Lung (tissue), 11 donors: ENCODE measurements at regions not wholly inside any gene's neighbourhood (a gene's known extent, or its start where the extent isn't known, plus 50 kb on each side); places are given as distances from the start of the nearest gene placed in this dataset.

Source experiments
- ATAC-seq: fragments of 200-7000 bp; cut with Tn5 transposase; one replicate; pipeline ENCODE4 v1.9.1; 2020; ENCODE audit warnings: moderate number of reproducible peaks; ENCODE audit not compliant: insufficient read depth, low FRiP score
- DNase-seq, 3 donors: peaks; one replicate each; pipeline ENCODE4 v3.0.0-alpha.2; 2013 to 2017
- H3K27ac ChIP-seq, 2 donors: one replicate each; pipeline ENCODE4 v1.5.1; 2013; ENCODE audit warnings: mild to moderate bottlenecking in 2 of 2, moderate library complexity in 2 of 2, control low read depth in 1 of 2, inconsistent platforms in 1 of 2, low read depth in 1 of 2, low read length in 1 of 2
- H3K27me3 ChIP-seq, 3 donors: one replicate each; pipeline ENCODE4 v1.5.1; 2013; ENCODE audit warnings: low read length in 2 of 3; ENCODE audit not compliant: control insufficient read depth in 3 of 3, insufficient read depth in 3 of 3
- H3K36me3 ChIP-seq, 4 donors: one replicate each; pipeline ENCODE4 v1.5.1; 2013; ENCODE audit warnings: low read length in 4 of 4, mild to moderate bottlenecking in 1 of 4, moderate library complexity in 1 of 4; ENCODE audit not compliant: control insufficient read depth in 4 of 4, insufficient read depth in 4 of 4
- H3K4me1 ChIP-seq, 5 donors: one replicate each; pipeline ENCODE4 v1.5.1; 2013; ENCODE audit warnings: low read length in 5 of 5, mild to moderate bottlenecking in 2 of 5, moderate library complexity in 1 of 5; ENCODE audit not compliant: control insufficient read depth in 5 of 5, insufficient read depth in 5 of 5
- H3K4me3 ChIP-seq: one replicate; pipeline ENCODE4 v1.5.1; 2013; ENCODE audit warnings: mild to moderate bottlenecking, control low read depth, moderate library complexity
- H3K9ac ChIP-seq, 2 donors: one replicate each; pipeline ENCODE4 v1.5.1; 2013; ENCODE audit warnings: low read length in 2 of 2, control low read depth in 1 of 2; ENCODE audit not compliant: insufficient read depth in 1 of 2
- H3K9me3 ChIP-seq, 4 donors: one replicate each; pipeline ENCODE4 v1.5.1; 2013; ENCODE audit warnings: low read length in 3 of 4, mild to moderate bottlenecking in 1 of 4, moderate library complexity in 1 of 4; ENCODE audit not compliant: control insufficient read depth in 4 of 4, insufficient read depth in 3 of 4
- WGBS, 2 donors: extraction: QIAGEN DNeasy Blood & Tissue Kit; methylation state at CpG; one replicate each; pipeline ENCODE4 v1.1.7; 2013; 5-methylcytosine and 5-hydroxymethylcytosine counted together
- TF ChIP-seq, protein P1 (sequence below): IDR thresholded peaks from 2 replicates; pipeline ENCODE4 v1.5.1; 2012; ENCODE audit warnings: mild to moderate bottlenecking; ENCODE audit errors: control extremely low read depth, extremely low read depth
- donor health status: control.
- donor health status: control.
- donor health status: Bipolar disorder and iron deficiency.
- donor health status: healthy.
- donor health status: DM: yes; HTN: yes; CAD: no.

DNA sequence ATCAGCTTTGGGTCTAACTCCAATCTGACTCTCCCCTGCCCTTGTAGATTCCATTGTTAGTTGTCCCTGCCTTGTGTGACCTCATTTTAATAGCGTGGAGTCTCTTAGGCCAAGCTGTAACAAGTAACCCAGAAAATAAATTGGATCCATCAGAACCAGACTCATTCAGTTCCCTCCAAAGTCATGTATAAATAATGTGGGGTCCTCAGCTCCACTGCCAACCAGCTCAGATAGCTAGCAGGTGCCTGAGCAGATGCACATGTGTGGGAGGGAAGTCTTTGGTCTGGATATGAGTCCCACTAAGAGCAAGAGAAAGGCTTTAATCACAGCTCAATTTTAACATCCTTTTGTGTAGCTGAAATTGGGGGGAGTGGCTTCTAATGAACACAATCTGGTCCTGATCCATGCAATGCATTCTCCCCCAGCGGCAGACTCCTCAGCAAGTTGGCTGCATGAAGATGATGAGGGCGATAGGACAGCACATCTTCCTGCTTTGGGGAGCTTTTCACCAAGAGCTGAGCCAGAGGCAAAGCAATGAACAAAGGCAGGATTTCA is 151.6 kb downstream of the ABCC12 start:
- no peak overlapping the region for H3K27ac ChIP-seq
- H3K9ac ChIP-seq: no peak overlapping the region
- ATAC-seq: no peak
- H3K4me1 ChIP-seq: no peaks in the 10 kb centered on the region
- 86 to 92% methylated on average over 3 of the region's 3 CpGs for WGBS, 2 donors
- DNase-seq: no peak
- TF ChIP-seq, protein P1, sequence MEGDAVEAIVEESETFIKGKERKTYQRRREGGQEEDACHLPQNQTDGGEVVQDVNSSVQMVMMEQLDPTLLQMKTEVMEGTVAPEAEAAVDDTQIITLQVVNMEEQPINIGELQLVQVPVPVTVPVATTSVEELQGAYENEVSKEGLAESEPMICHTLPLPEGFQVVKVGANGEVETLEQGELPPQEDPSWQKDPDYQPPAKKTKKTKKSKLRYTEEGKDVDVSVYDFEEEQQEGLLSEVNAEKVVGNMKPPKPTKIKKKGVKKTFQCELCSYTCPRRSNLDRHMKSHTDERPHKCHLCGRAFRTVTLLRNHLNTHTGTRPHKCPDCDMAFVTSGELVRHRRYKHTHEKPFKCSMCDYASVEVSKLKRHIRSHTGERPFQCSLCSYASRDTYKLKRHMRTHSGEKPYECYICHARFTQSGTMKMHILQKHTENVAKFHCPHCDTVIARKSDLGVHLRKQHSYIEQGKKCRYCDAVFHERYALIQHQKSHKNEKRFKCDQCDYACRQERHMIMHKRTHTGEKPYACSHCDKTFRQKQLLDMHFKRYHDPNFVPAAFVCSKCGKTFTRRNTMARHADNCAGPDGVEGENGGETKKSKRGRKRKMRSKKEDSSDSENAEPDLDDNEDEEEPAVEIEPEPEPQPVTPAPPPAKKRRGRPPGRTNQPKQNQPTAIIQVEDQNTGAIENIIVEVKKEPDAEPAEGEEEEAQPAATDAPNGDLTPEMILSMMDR: no peak
- no peaks in the 10 kb centered on the region for H3K27me3 ChIP-seq
- peaks cover 0 to 4% (median 0%) of the 10 kb centered on the region in 4 donors for H3K9me3 ChIP-seq
- no peak overlapping the region for H3K4me3 ChIP-seq
- no peaks in the 10 kb centered on the region for H3K36me3 ChIP-seq

DNA sequence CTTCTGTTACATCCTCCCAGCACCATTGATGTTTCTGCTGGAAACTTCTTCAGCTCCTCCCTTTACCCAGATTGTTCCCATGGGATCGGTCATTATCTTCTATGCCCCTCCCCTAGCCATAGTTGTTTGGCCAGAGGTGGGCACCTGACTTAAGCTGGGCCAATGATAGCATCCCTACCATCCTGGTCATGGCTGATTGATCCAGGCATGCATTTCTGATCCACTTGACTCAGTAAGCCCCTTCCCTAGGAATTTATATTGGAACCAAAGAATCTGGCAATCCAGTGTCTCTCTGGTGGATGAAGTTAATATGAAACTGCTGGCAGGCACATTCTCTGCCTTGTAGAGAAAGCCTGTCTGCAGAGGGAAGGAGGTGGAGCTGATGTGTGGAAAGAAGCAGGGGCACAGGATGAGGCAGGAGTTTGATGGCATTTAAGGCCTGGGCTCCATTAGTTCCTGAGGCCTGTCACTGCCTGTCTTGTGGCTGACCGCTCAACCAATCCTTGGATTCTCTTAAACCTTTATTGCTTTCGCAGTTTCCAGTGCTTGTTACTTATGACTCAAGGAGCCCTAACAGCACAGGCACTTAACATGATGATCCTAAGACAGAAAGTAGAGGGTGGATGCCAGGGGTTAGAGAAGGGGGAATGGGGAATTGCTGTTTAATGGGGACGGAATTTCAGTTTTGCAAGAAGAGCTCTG is 152.4 kb downstream of the ABCC12 start:
- Histone ChIP-seq H3K9me3 (peaks cover 0 to 4% (median 0%) of the 10 kb centered on the region in 4 donors), H3K9ac (no peak overlapping the region), H3K27me3 (no peaks in the 10 kb centered on the region), H3K4me3 (no peak overlapping the region), H3K36me3 (no peaks in the 10 kb centered on the region), H3K27ac (no peak overlapping the region), H3K4me1 (no peaks in the 10 kb centered on the region)
- ATAC-seq: no peak
- WGBS, 2 donors: 90 to 91% methylated on average over 4 of the region's 4 CpGs
- no peak for DNase-seq
- TF ChIP-seq, protein P1: no peak

DNA sequence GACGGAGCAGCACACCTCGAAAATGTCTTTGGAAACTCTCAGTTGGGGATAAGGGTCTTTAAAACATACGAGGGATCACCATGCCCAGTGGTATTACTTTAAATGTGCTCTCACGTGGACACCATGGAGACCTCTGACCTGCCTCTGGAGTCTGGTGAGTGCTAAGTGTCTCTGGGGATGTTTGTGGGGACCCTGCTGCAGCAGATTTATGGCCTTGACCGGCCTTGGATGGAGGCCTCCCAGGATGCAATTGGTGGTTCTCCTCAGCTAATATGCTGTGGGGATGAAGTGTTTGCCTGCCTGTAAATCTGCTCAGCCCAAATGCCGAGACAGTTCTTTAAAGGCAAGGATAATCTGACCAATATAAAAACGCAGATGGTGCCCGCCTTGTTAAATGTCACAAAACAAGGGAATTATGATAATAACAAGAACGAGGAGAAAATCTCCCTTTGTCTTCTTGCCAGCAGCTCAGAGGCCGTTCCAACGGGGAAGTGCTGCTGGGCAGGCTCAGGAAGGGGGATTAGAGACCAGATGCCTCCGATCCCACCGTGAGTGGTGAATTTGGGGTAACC is 154.4 kb downstream of the ABCC12 start:
- DNase-seq: no peak
- H3K27me3 ChIP-seq: no peaks in the 10 kb centered on the region
- TF ChIP-seq, protein P1: no peak
- ATAC-seq: no peak
- H3K27ac ChIP-seq: no peak overlapping the region
- H3K4me1 ChIP-seq: no peaks in the 10 kb centered on the region
- H3K9me3 ChIP-seq: peaks cover 0 to 2% (median 0%) of the 10 kb centered on the region in 4 donors
- H3K4me3 ChIP-seq: no peak overlapping the region
- no peak overlapping the region for H3K9ac ChIP-seq
- 81 to 84% methylated on average over 13 of the region's 13 CpGs for WGBS, 2 donors
- no peaks in the 10 kb centered on the region for H3K36me3 ChIP-seq
